ENCODE measurements at regions not wholly inside any gene's neighbourhood (a gene's known extent, or its start where the extent isn't known, plus 50 kb on each side); places are given as distances from the start of the nearest gene placed in this dataset.

DNA sequence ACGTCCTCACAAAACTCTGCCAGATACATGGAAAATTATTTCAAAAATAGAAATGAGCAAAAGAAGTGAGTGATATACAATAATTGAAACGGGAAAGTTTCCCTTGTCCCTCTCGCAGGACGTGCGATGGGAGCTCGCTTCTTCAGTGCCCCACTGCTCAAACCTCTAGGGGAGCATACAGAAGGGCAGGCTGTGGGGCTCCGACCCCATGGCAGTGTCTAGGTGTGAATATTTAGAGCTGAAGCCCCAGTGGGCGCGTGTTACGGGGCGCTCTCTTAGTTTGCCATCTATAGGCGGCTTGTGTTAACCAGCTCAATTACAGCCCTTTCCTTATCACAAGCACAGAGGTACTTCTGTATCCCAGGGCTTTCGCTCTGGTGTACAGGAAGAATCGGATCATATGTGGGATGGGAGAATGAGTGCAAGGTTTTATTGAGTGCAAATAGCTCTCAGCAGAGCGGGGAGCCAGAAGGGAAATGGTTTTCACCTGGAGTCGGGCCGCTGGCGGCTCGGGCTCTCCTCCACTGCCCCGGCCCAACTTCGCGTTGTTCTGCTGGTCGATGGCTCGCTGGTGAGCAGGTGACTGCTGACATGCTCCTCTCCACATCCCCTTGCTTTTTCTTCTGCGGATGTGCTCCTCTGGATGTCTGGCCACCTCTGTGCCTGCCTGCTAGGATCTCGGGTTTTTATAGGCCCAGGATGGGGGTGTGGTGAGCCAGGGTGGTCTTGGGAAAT, 334.0 kb upstream of the PTPRD start:
- ChIA-PET POLR2A (ENCODE audit: unreplicated experiment) (no interaction called here), CTCF (no interaction called here)
- Histone ChIP-seq H3K36me3 (ENCODE audit: low read depth, low read length) (no peaks in the 10 kb centered on the region), H3K4me1 (ENCODE audit: insufficient read depth, low read length) (no peaks in the 10 kb centered on the region), H2AFZ (ENCODE audit: low read length) (no peak overlapping the region), H3K9me2 (replicated peaks; ENCODE audit: low read length) (no peaks in the 10 kb centered on the region), H4K20me1 (ENCODE audit: low read length) (no peaks in the 10 kb centered on the region), H3K27ac (ENCODE audit: low read length) (no peak overlapping the region), H3K27me3 (ENCODE audit: low read length) (no peaks in the 10 kb centered on the region), H3K9ac (ENCODE audit: low read length) (no peak overlapping the region), H3K9me3 (ENCODE audit: low read length) (no peaks in the 10 kb centered on the region), H3K4me2 (ENCODE audit: low read length) (no peak overlapping the region), H3K79me2 (ENCODE audit: low read length) (no peaks in the 10 kb centered on the region), H3K4me3 (ENCODE audit: low read length) (no peak overlapping the region), H3F3A (ENCODE audit: low read length, unreplicated experiment) (no peaks in the 10 kb centered on the region)
- no peak for ATAC-seq
- no peak for DNase-seq
- BruUV-seq (replicated peaks), result no TSS peak
- TF ChIP-seq EZH2phosphoT487 (IDR thresholded peaks at IDR 0.05; ENCODE audit: borderline replicate concordance, low read length) (no peak), EZH2 (IDR thresholded peaks at IDR 0.05; ENCODE audit: low read length, unreplicated experiment) (no peak), CTCF (conservative IDR thresholded peaks at IDR 0.05; ENCODE audit: low read depth, low read length) (no peak)
- intact Hi-C loops (cut with micrococcal nuclease), result no loop called here

DNA sequence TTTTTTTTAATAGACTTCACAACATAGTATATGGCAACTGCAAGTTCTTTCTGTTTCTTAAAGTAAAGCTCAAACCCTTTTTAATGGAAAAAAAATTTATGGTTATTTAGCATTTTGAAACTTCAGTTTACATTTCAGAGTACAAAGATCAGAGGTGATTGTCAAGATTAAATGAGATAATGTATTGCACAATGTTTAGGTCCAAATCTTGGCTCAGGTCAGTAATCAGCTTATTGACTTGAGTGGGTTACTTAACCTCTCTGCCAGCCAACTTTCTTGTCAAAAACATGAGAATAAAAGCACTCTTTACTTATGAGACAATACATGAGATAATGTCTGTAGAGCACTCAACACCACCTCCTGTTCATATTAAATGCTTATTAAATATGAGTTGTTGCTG, 345.1 kb upstream of the PTPRD start:
- Histone ChIP-seq H3K36me3 (ENCODE audit: low read depth, low read length) (no peaks in the 10 kb centered on the region), H3K4me1 (ENCODE audit: insufficient read depth, low read length) (no peaks in the 10 kb centered on the region), H3K9ac (ENCODE audit: low read length) (no peak overlapping the region), H3K9me2 (replicated peaks; ENCODE audit: low read length) (no peaks in the 10 kb centered on the region), H2AFZ (ENCODE audit: low read length) (no peak overlapping the region), H3F3A (ENCODE audit: low read length, unreplicated experiment) (no peaks in the 10 kb centered on the region), H3K27ac (ENCODE audit: low read length) (no peak overlapping the region), H3K27me3 (ENCODE audit: low read length) (no peaks in the 10 kb centered on the region), H3K79me2 (ENCODE audit: low read length) (no peaks in the 10 kb centered on the region), H3K9me3 (ENCODE audit: low read length) (no peaks in the 10 kb centered on the region), H3K4me3 (ENCODE audit: low read length) (no peak overlapping the region), H4K20me1 (ENCODE audit: low read length) (no peaks in the 10 kb centered on the region), H3K4me2 (ENCODE audit: low read length) (no peak overlapping the region)
- intact Hi-C loops (cut with micrococcal nuclease), result no loop called here
- TF ChIP-seq EZH2 (IDR thresholded peaks at IDR 0.05; ENCODE audit: low read length, unreplicated experiment), result no peak
- TF ChIP-seq CTCF (conservative IDR thresholded peaks at IDR 0.05; ENCODE audit: low read depth, low read length), result no peak
- TF ChIP-seq EZH2phosphoT487 (IDR thresholded peaks at IDR 0.05; ENCODE audit: borderline replicate concordance, low read length), result no peak
- no TSS peak for BruUV-seq (replicated peaks)
- CTCF ChIA-PET, result no interaction called here
- POLR2A ChIA-PET (ENCODE audit: unreplicated experiment), result no interaction called here
- DNase-seq (no peak), ATAC-seq (no peak)

- no peak for DNase-seq
Measured at GRCh38 chr9:10961883-10962282, 349.1 kb upstream of the PTPRD start.

More at GRCh38 chr9:10961883-10962282, 349.1 kb upstream of the PTPRD start:
- intact Hi-C loops (cut with micrococcal nuclease), result no loop called here
- Histone ChIP-seq H3K9me2 (replicated peaks; ENCODE audit: low read length) (no peaks in the 10 kb centered on the region), H3K36me3 (ENCODE audit: low read depth, low read length) (no peaks in the 10 kb centered on the region), H4K20me1 (ENCODE audit: low read length) (no peaks in the 10 kb centered on the region), H3F3A (ENCODE audit: low read length, unreplicated experiment) (no peaks in the 10 kb centered on the region), H2AFZ (ENCODE audit: low read length) (no peak overlapping the region), H3K4me3 (ENCODE audit: low read length) (no peak overlapping the region), H3K4me2 (ENCODE audit: low read length) (no peak overlapping the region), H3K27me3 (ENCODE audit: low read length) (no peaks in the 10 kb centered on the region), H3K9ac (ENCODE audit: low read length) (no peak overlapping the region), H3K9me3 (ENCODE audit: low read length) (no peaks in the 10 kb centered on the region), H3K4me1 (ENCODE audit: insufficient read depth, low read length) (no peaks in the 10 kb centered on the region), H3K27ac (ENCODE audit: low read length) (no peak overlapping the region), H3K79me2 (ENCODE audit: low read length) (no peaks in the 10 kb centered on the region)
- BruUV-seq (replicated peaks), result no TSS peak
- ChIA-PET POLR2A (ENCODE audit: unreplicated experiment) (no interaction called here), CTCF (no interaction called here)
- no peak for ATAC-seq
- TF ChIP-seq EZH2phosphoT487 (IDR thresholded peaks at IDR 0.05; ENCODE audit: borderline replicate concordance, low read length) (no peak), CTCF (conservative IDR thresholded peaks at IDR 0.05; ENCODE audit: low read depth, low read length) (no peak), EZH2 (IDR thresholded peaks at IDR 0.05; ENCODE audit: low read length, unreplicated experiment) (no peak)
